Neutrophil (primary cell): ENCODE measurements at regions not wholly inside any gene's neighbourhood (a gene's known extent, or its start where the extent isn't known, plus 50 kb on each side); places are given as distances from the start of the nearest gene placed in this dataset.

Experiments used
- H3K27ac ChIP-seq: fragments of 200-600 bp; sonication (generic); 2 replicates; pipeline ENCODE4 v1.5.1; 2016; ENCODE audit warnings: mild to moderate bottlenecking, moderate library complexity
- H3K27me3 ChIP-seq: fragments of 200-600 bp; sonication (generic); 2 replicates; pipeline ENCODE4 v1.6.0; 2016; ENCODE audit warnings: mild to moderate bottlenecking
- H3K36me3 ChIP-seq: fragments of 200-600 bp; sonication (generic); 2 replicates; pipeline ENCODE4 v1.5.1; 2017
- H3K4me1 ChIP-seq, 2 experiments: fragments of 200-600 bp in 1 of 2; sonication (generic) in 1 of 2; 1 replicate in 1 of 2; 2 replicates in 1 of 2; pipeline versions ENCODE4 v1.5.1 to v1.6.1; 2013 to 2016; ENCODE audit warnings: low read depth in 1 of 2, low read length in 1 of 2, mild to moderate bottlenecking in 1 of 2, moderate library complexity in 1 of 2; ENCODE audit not compliant: control insufficient read depth in 1 of 2, insufficient read depth in 1 of 2
- H3K4me3 ChIP-seq, 2 experiments: fragments of 200-600 bp in 1 of 2; sonication (generic) in 1 of 2; 1 replicate in 1 of 2; 2 replicates in 1 of 2; pipeline ENCODE4 v1.5.1; 2013 to 2016; ENCODE audit warnings: low read depth in 1 of 2, low read length in 1 of 2, mild to moderate bottlenecking in 1 of 2, moderate library complexity in 1 of 2
- H3K9me3 ChIP-seq: fragments of 200-600 bp; sonication (generic); 2 replicates; pipeline ENCODE4 v1.5.1; 2016
- CTCF ChIP-seq: fragments of 200-600 bp; sonication (generic); IDR thresholded peaks from 2 replicates; pipeline ENCODE4 v1.5.1; 2016; ENCODE audit warnings: antibody characterized with exemption

DNA sequence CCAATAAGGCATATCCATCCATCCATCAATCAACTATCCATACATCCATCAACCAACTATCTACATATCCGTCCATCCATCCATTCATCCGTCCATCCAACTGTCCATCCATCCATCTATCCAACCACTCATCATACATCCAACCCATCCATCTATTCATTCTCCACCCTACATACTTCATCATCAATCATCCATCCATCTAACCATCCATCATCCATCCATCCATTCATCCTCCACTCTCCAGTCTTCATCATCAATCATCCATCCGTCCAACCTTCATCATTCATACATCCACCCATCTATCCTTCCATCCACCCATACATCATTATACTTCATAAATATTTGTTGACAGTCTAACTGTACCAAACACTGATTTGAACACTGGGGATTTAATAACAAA, 231.3 kb upstream of the DAB1 start:
- no peak for TF ChIP-seq CTCF
- Histone ChIP-seq H3K4me3 (no peak overlapping the region), H3K27ac (no peak overlapping the region), H3K4me1 (no peaks in the 10 kb centered on the region), H3K9me3 (no peaks in the 10 kb centered on the region), H3K36me3 (no peaks in the 10 kb centered on the region), H3K27me3 (no peaks in the 10 kb centered on the region)

DNA sequence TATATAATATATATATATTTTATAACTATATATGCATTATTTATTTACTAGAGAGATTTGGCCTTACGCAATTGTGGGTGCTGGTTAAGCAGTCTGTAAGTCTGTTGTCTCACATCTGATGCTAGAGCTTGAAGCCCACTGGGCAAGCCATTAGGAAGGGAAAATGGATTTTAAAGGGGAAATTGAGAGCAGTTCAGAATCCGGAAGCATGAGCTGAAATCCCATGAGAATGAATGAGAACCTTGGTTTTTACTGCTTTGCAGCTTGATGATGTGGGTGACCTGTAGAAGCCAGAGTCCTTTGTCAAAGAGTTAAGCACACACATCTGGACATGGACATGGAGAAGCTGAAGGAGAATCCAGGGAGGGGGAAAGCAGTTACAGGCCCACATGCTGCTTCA, 220.8 kb upstream of the DAB1 start:
- Histone ChIP-seq H3K4me1 (no peaks in the 10 kb centered on the region), H3K4me3 (no peak overlapping the region), H3K27ac (no peak overlapping the region), H3K36me3 (no peaks in the 10 kb centered on the region), H3K9me3 (no peaks in the 10 kb centered on the region), H3K27me3 (no peaks in the 10 kb centered on the region)
- TF ChIP-seq CTCF = no peak

GRCh38 chr1:57638239-57638638, 214.4 kb upstream of the DAB1 start:
- Histone ChIP-seq H3K4me1 (no peaks in the 10 kb centered on the region), H3K9me3 (no peaks in the 10 kb centered on the region), H3K27ac (no peak overlapping the region), H3K27me3 (no peaks in the 10 kb centered on the region), H3K36me3 (no peaks in the 10 kb centered on the region), H3K4me3 (no peak overlapping the region)
- TF ChIP-seq CTCF = no peak

GRCh38 chr1:57637155-57637554, 213.3 kb upstream of the DAB1 start:
- no peak for TF ChIP-seq CTCF
- H3K27ac ChIP-seq = no peak overlapping the region
- no peaks in the 10 kb centered on the region for H3K9me3 ChIP-seq
- no peaks in the 10 kb centered on the region for H3K36me3 ChIP-seq
- no peaks in the 10 kb centered on the region for H3K27me3 ChIP-seq
- no peak overlapping the region for H3K4me3 ChIP-seq
- H3K4me1 ChIP-seq = no peaks in the 10 kb centered on the region

DNA sequence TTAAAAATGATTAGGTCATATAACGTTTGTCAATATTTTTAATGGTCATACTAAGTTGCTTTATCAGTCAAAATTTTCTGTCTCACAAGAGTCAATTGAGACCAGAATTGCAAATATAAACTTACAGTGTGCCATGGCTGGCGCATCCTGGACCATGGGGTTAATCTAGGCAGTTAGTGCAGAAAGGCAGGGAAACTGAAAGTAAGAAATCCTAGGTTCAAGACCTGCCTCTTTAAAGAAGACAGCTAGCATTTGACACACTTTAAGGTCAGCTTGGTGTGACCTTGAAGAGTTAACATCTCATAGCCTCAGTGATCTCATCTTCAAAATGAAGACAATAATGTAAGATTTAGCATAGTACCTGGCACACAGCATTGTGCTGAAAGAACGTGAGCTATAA, 210.0 kb upstream of the DAB1 start:
- H3K4me3 ChIP-seq = no peak overlapping the region
- no peaks in the 10 kb centered on the region for H3K9me3 ChIP-seq
- TF ChIP-seq CTCF = no peak

GRCh38 chr1:57633056-57633455, 209.2 kb upstream of the DAB1 start:
- H3K27ac ChIP-seq = no peak overlapping the region
- no peak for TF ChIP-seq CTCF
- no peaks in the 10 kb centered on the region for H3K9me3 ChIP-seq
- no peaks in the 10 kb centered on the region for H3K4me1 ChIP-seq
- H3K36me3 ChIP-seq = no peaks in the 10 kb centered on the region
- no peak overlapping the region for H3K4me3 ChIP-seq
- no peaks in the 10 kb centered on the region for H3K27me3 ChIP-seq

More for the DNA sequence above, 210.0 kb upstream of the DAB1 start:
- H3K4me1 ChIP-seq = no peaks in the 10 kb centered on the region
- no peaks in the 10 kb centered on the region for H3K27me3 ChIP-seq
- no peak overlapping the region for H3K27ac ChIP-seq
- H3K36me3 ChIP-seq = no peaks in the 10 kb centered on the region
